ENCODE measurements at regions not wholly inside any gene's neighbourhood (a gene's known extent, or its start where the extent isn't known, plus 50 kb on each side); places are given as distances from the start of the nearest gene placed in this dataset.

DNA sequence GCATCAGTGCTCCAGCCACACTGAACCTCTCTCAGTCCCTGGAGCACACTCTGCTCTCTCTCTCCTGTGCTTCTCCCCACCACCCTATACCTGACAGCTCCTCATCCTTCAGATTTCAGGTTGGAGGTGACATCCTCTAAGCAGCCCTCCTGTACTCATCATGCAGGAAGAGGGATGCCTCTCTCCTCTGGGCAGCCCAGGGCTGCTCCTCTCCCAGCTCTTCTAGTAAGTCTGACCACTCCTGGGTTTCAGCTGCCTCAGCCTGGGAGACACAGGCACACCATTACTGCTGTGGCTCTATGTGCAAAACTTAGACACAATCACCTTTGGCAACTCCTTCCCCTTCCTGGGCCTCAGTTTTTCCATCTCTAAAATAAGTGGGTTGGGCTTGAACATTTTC lies 232.4 kb upstream of the BRINP1 start:
- DNase-seq (ENCODE audit: low read depth) = no peak
- H3K4me3 ChIP-seq (ENCODE audit: control insufficient read depth, low read depth, low read length) = no peak overlapping the region
- TF ChIP-seq, protein P1, sequence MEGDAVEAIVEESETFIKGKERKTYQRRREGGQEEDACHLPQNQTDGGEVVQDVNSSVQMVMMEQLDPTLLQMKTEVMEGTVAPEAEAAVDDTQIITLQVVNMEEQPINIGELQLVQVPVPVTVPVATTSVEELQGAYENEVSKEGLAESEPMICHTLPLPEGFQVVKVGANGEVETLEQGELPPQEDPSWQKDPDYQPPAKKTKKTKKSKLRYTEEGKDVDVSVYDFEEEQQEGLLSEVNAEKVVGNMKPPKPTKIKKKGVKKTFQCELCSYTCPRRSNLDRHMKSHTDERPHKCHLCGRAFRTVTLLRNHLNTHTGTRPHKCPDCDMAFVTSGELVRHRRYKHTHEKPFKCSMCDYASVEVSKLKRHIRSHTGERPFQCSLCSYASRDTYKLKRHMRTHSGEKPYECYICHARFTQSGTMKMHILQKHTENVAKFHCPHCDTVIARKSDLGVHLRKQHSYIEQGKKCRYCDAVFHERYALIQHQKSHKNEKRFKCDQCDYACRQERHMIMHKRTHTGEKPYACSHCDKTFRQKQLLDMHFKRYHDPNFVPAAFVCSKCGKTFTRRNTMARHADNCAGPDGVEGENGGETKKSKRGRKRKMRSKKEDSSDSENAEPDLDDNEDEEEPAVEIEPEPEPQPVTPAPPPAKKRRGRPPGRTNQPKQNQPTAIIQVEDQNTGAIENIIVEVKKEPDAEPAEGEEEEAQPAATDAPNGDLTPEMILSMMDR (conservative IDR thresholded peaks at IDR 0.05; ENCODE audit: control insufficient read depth, insufficient read depth, low read depth, low read length) = no peak

DNA sequence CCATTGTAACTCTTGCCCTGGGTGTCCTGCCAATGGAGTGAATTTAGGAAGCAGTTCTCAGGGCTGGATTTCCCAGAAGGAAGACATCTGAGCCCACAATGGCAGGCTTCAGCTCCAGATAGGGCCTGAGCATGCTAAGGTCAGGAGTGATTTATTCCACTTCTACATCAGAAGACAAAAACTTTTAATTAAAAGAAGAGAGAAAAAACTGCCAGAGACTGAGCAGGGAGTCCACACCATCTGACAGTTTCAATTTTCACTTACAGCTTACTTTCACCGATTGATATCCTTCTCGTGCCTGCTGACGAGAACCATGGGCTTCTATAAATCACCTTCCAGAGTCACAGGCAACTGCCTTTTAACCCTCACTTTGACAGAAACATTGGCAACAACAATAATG lies 228.3 kb upstream of the BRINP1 start:
- TF ChIP-seq, protein P1 (conservative IDR thresholded peaks at IDR 0.05; ENCODE audit: control insufficient read depth, insufficient read depth, low read depth, low read length) = no peak
- DNase-seq (ENCODE audit: low read depth) = no peak

DNA sequence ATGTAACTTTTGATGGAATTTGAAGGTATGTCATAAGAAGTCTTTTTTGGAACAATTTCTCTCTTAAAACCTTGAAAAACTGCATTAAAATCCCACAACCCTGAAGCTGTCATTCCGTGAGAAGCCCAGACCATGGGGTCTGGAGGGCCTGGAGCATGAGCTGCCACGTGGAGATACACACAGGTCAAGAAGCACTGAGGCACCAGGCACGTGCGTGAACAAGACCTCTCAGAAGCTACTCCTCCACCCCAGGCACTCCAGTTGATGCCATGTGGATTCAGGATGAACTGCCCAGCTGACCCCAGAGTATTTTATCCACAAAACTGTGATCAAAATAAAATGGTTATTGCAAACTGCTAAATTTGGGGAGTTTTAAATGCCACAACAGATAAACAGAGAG lies 227.5 kb upstream of the BRINP1 start:
- TF ChIP-seq, protein P1 (conservative IDR thresholded peaks at IDR 0.05; ENCODE audit: control insufficient read depth, insufficient read depth, low read depth, low read length) = no peak
- no peak overlapping the region for H3K4me3 ChIP-seq (ENCODE audit: control insufficient read depth, low read depth, low read length)
- no peak for DNase-seq (ENCODE audit: low read depth)

More for the DNA sequence above, 228.3 kb upstream of the BRINP1 start:
- H3K4me3 ChIP-seq (ENCODE audit: control insufficient read depth, low read depth, low read length) = no peak overlapping the region

DNA sequence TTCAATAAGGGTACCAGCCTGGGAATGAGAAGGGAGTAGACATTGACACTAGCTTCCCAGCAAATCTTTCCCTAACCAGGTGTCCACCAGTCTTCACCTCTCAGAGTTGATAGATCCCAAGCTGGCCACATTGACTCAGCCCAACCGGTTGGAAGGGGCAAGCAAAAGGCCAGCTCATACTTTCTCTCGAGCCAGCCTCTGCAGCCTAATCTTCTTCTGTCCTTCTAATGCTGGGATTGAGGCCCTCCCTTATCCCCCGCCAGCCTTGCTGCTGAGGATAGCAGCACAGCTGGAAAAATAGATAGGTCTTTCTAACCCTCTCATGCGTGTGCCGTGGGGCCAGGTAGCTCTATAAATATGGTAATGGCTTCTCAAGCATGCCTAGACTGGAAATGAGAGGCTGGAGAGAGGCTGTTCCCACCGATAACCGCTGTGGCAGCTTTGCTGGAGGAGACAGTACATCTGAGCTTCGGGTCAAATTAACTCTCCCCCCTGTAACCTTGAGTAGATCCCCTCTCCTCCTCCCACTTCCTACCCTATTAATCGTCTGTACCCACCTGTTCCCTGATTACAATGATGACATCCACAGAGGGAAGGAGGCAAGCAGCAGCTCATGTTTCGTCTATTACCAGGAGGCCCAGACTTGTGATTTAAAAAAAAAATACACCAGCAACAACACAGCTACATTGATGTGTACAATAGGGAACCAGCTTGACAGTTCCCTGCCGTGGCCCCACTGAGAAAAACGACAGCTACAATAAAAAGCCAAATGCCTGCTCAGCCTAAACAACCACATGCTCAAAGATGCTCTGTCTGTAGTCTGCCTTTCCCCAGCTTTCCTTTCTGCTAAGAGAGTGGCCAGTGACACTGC lies 219.9 kb upstream of the BRINP1 start:
- DNase-seq (ENCODE audit: low read depth) = no peak
- TF ChIP-seq, protein P1 (conservative IDR thresholded peaks at IDR 0.05; ENCODE audit: control insufficient read depth, insufficient read depth, low read depth, low read length) = no peak

DNA sequence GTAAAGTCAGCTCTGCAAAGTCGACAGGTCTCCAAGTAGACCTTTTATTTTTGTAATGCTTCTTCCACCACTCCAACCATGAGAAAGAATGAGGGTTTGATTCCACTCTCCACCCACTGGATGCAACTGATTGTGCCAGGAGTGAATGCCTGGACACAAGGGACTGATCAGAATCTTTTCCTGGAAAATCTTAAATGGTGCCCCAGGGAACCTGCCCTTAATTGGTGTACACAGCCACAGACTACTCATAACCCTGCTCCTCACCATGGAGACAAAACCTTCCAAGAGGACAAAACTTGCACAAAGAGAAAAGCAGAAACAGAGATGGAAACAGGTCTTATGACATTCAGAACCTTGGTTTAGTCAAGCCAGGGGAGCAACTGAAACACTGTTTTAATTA lies 208.6 kb upstream of the BRINP1 start:
- TF ChIP-seq, protein P1 (conservative IDR thresholded peaks at IDR 0.05; ENCODE audit: control insufficient read depth, insufficient read depth, low read depth, low read length) = no peak
- H3K4me3 ChIP-seq (ENCODE audit: control insufficient read depth, low read depth, low read length) = no peak overlapping the region
- DNase-seq (ENCODE audit: low read depth) = no peak

More for the DNA sequence above, 219.9 kb upstream of the BRINP1 start:
- no peak overlapping the region for H3K4me3 ChIP-seq (ENCODE audit: control insufficient read depth, low read depth, low read length)

DNA sequence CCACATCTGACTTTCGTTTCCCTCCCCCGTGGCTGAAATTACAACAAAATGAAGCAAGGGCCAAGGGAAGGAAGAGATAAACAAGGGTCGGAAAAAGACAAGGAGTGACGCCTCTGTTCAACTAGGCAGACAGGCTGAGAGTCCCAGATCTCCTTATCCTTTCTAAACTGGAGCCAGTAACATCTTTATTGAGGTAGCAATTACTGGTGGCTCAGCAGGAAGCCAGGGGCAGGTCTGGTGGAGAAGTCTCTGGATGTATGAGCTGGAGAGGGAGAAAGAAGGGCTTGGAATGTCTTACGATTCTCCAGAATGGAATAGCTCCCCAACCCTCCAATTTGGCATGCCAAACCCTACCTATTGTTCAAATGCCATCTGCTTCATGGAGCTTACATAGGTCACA lies 190.8 kb upstream of the BRINP1 start:
- TF ChIP-seq, protein P1 (conservative IDR thresholded peaks at IDR 0.05; ENCODE audit: control insufficient read depth, insufficient read depth, low read depth, low read length) = no peak
- H3K4me3 ChIP-seq (ENCODE audit: control insufficient read depth, low read depth, low read length) = no peak overlapping the region
- DNase-seq (ENCODE audit: low read depth) = no peak

Data from fibroblast of mammary gland (primary cell).